Endothelial cell of umbilical vein (primary cell): ENCODE measurements at regions not wholly inside any gene's neighbourhood (a gene's known extent, or its start where the extent isn't known, plus 50 kb on each side); places are given as distances from the start of the nearest gene placed in this dataset.

Source experiments
- BruUV-seq: library from RNA; stranded (reverse); fragments of 400-500 nt; replicated peaks from 2 replicates; lab custom pipeline; 2021; lab: Mats Ljungman, UMichigan
- CTCF ChIA-PET: fragments of 300-600, 350-600 bp; sonication (Branson Sonifier 250); formaldehyde crosslinking; loops from one replicate; lab custom pipeline; 2021; ENCODE audit warnings: antibody characterized with exemption, inconsistent platforms; lab: Charles Lee
- POLR2A ChIA-PET: fragments of 300-600, 350-600 bp; sonication (Branson Sonifier 250); formaldehyde crosslinking; loops from one replicate; lab custom pipeline; 2021; ENCODE audit warnings: antibody characterized with exemption, inconsistent platforms; lab: Charles Lee
- DNase-seq: peaks from one replicate; pipeline ENCODE4 v3.0.0-alpha.2; 2011; ENCODE audit warnings: low read depth, low spot score
- FAIRE-seq: peaks from 2 replicates; lab custom pipeline; 2011; peaks lifted over from hg19 to GRCh38; lab: Jason Lieb, UNC
- H2AFZ ChIP-seq: 2 replicates; pipeline ENCODE4 v1.6.0; 2012; ENCODE audit warnings: low read depth, low read length, control low read depth, inconsistent platforms
- H3K27ac ChIP-seq: 2 replicates; pipeline ENCODE4 v1.5.1; 2011; ENCODE audit warnings: low read depth, mild to moderate bottlenecking, control low read depth, low read length, moderate library complexity; ENCODE audit not compliant: insufficient read depth
- H3K27me3 ChIP-seq, 2 experiments: 2 replicates each; pipeline versions ENCODE4 v1.6.0 to v1.6.1; 2011; ENCODE audit warnings: low read length in 2 of 2, mixed read lengths in 1 of 2; ENCODE audit not compliant: control insufficient read depth in 2 of 2, insufficient read depth in 2 of 2
- H3K36me3 ChIP-seq, 2 experiments: 2 replicates in 1 of 2; 3 replicates in 1 of 2; pipeline ENCODE4 v1.5.1; 2011; ENCODE audit warnings: low read length in 2 of 2, mild to moderate bottlenecking in 1 of 2, moderate library complexity in 1 of 2; ENCODE audit not compliant: control insufficient read depth in 2 of 2, insufficient read depth in 2 of 2; ENCODE audit errors: extremely low read depth in 1 of 2
- H3K4me1 ChIP-seq: 3 replicates; pipeline ENCODE4 v1.5.1; 2011; ENCODE audit warnings: mild to moderate bottlenecking, low read length; ENCODE audit not compliant: control insufficient read depth, insufficient read depth; ENCODE audit errors: extremely low read depth
- H3K4me2 ChIP-seq: 2 replicates; pipeline ENCODE4 v1.6.1; 2011; ENCODE audit warnings: low read length, control low read depth, mixed read lengths; ENCODE audit not compliant: insufficient read depth
- H3K4me3 ChIP-seq, 3 experiments: fragments of 200-600 bp in 1 of 3; sonication (generic), shearing (Covaris generic) in 1 of 3; replicated peaks in 1 of 3; 2 replicates each; pipeline ENCODE4 v1.5.1; 2011 to 2016; ENCODE audit warnings: control low read depth in 3 of 3, low read length in 3 of 3, mild to moderate bottlenecking in 2 of 3, inconsistent platforms in 1 of 3, low read depth in 1 of 3, moderate library complexity in 1 of 3; ENCODE audit not compliant: insufficient read depth in 1 of 3
- H3K79me2 ChIP-seq: 2 replicates; pipeline ENCODE4 v1.6.0; 2012; ENCODE audit warnings: low read length, inconsistent platforms; ENCODE audit not compliant: control insufficient read depth, insufficient read depth
- H3K9ac ChIP-seq: replicated peaks from 2 replicates; pipeline ENCODE3; 2011; ENCODE audit warnings: low read length, control low read depth; ENCODE audit not compliant: insufficient read depth; ENCODE audit errors: extremely low read depth
- H3K9me1 ChIP-seq: replicated peaks from 3 replicates; pipeline ENCODE4 v1.6.0; 2011; ENCODE audit warnings: mild to moderate bottlenecking, low read length; ENCODE audit not compliant: control insufficient read depth, insufficient read depth; ENCODE audit errors: extremely low read depth
- H3K9me3 ChIP-seq: replicated peaks from 2 replicates; pipeline ENCODE4 v1.5.1; 2012; ENCODE audit warnings: low read length, inconsistent platforms; ENCODE audit not compliant: control insufficient read depth, insufficient read depth
- H4K20me1 ChIP-seq: replicated peaks from 2 replicates; pipeline ENCODE3; 2011; ENCODE audit warnings: mild to moderate bottlenecking, low read length; ENCODE audit not compliant: control insufficient read depth, insufficient read depth; ENCODE audit errors: extremely low read depth
- CTCF ChIP-seq, 2 donors: IDR thresholded peaks; 1 replicate in 1 of 2; 2 replicates in 1 of 2; pipeline ENCODE4 v1.5.1; 2011; ENCODE audit warnings: low read length in 2 of 2, mild to moderate bottlenecking in 2 of 2, moderate library complexity in 2 of 2, control low read depth in 1 of 2, inconsistent platforms in 1 of 2, low read depth in 1 of 2; ENCODE audit not compliant: insufficient read depth in 1 of 2; ENCODE audit errors: extremely low read depth in 1 of 2
- EZH2 ChIP-seq: IDR thresholded peaks from 2 replicates; pipeline ENCODE4 v1.6.1; 2012; ENCODE audit warnings: borderline replicate concordance, low read depth, mild to moderate bottlenecking, moderate library complexity, low read length, inconsistent platforms; ENCODE audit not compliant: severe bottlenecking
- FOS ChIP-seq: IDR thresholded peaks from 2 replicates; pipeline ENCODE4 v1.6.1; 2011; ENCODE audit warnings: mild to moderate bottlenecking, low read length, moderate library complexity, borderline replicate concordance; ENCODE audit not compliant: insufficient read depth
- GATA2 ChIP-seq: IDR thresholded peaks from 2 replicates; pipeline ENCODE4 v1.7.0; 2011; ENCODE audit warnings: low read depth, mild to moderate bottlenecking, moderate library complexity, mixed read lengths, low read length; ENCODE audit not compliant: insufficient read length, insufficient read depth
- JUN ChIP-seq: IDR thresholded peaks from 2 replicates; pipeline ENCODE4 v1.6.1; 2011; ENCODE audit warnings: borderline replicate concordance, low read depth; ENCODE audit not compliant: insufficient read length, insufficient read depth
- MAX ChIP-seq: IDR thresholded peaks from 2 replicates; pipeline ENCODE4 v1.6.1; 2011; ENCODE audit not compliant: insufficient read depth, insufficient read length
- MYC ChIP-seq: IDR thresholded peaks from one replicate; pipeline ENCODE4 v1.6.1; 2011; ENCODE audit warnings: mild to moderate bottlenecking, low read depth, low read length
- POLR2A ChIP-seq: IDR thresholded peaks from 2 replicates; pipeline ENCODE4 v1.6.1; 2012; ENCODE audit warnings: low read depth, mild to moderate bottlenecking, control low read depth, low read length
- POLR2AphosphoS5 ChIP-seq: IDR thresholded peaks from 2 replicates; pipeline ENCODE4 v1.6.1; 2012; ENCODE audit warnings: low read depth, mild to moderate bottlenecking, control low read depth, low read length, moderate library complexity; ENCODE audit not compliant: insufficient read depth
- dilution Hi-C: fragments of 300-500 bp; cut with MboI; formaldehyde crosslinking; loops from one replicate; pipeline ENCODE4 v1.15.0; 2019; ENCODE audit warnings: low sequenced_read_pairs; ENCODE audit not compliant: extremely low pct_ligation_motif_present
- intact Hi-C: fragments of 100-400 bp; cut with micrococcal nuclease; formaldehyde crosslinking; loops from one replicate; pipeline ENCODE4 v1.10.0; 2022

DNA sequence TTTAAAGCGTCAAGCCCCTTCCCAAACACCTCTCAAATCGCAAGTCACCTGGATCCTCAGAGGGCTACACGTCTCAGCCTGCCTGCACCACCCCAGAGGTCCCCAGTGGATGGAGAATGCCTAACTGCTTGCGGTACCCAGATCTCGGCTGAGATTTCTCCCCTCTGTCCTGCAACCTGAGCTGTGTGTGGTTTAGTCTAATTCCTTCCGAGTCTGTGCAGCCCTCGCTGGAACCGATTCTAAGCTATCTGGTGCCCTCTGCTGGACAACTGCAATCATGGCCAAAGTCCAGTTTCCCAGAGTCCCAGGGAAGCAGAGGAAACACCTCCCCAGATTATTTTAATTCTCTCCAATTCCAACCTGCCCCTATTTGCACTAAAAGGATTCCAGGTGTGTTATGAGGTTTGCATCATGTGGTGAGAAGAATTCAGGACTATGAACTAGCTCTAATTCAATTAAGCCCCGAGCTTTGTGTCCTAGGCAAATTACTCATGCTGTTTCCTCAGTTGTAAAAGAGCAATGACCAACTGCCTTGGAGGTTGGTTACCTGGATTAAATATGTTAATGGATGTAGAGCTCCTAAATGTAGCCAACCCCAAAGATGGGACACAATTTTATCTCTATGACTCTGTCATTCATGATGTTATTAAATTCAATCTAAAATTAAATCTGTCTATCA is 276.1 kb upstream of the NCKAP5 start:
- FAIRE-seq (peak; percentile 100), DNase-seq (peak; percentile 66)
- Histone ChIP-seq H3K4me3 (no peak overlapping the region), H2AFZ (peak overlapping the region; percentile 61), H4K20me1 (no peaks in the 10 kb centered on the region), H3K79me2 (no peaks in the 10 kb centered on the region), H3K4me2 (no peak overlapping the region), H3K9me1 (no peaks in the 10 kb centered on the region), H3K4me1 (peaks cover 33% of the 10 kb centered on the region), H3K27ac (no peak overlapping the region), H3K36me3 (no peaks in the 10 kb centered on the region), H3K27me3 (no peaks in the 10 kb centered on the region), H3K9me3 (no peaks in the 10 kb centered on the region), H3K9ac (no peak overlapping the region)
- ChIA-PET CTCF (interaction anchor here (0.6 to 5.4 kb wide), 72 partner anchors 10 to 1579 kb away, joined by 3 to 84 read pairs (median 4); partner anchors contain the start of gene NCKAP5), POLR2A (no interaction called here)
- dilution Hi-C loops, result no loop called here
- intact Hi-C loops, result loop anchor here (1.0 to 10.0 kb wide), 9 partner anchors 64 to 1576 kb away; no protein-coding TSS in a partner anchor
- TF ChIP-seq GATA2 (peak; percentile 53), MAX (no peak), POLR2AphosphoS5 (peak; percentile 44), POLR2A (no peak), FOS (no peak), JUN (no peak), EZH2 (no peak), MYC (no peak), CTCF (IDR thresholded peaks at IDR 0.05; ENCODE audit: extremely low read depth in 1 of 2, insufficient read depth in 1 of 2, low read depth in 1 of 2, low read length in 2 of 2) (peak; percentile 77 to 87)
- no TSS peak for BruUV-seq
